ENCODE measurements at regions not wholly inside any gene's neighbourhood (a gene's known extent, or its start where the extent isn't known, plus 50 kb on each side); places are given as distances from the start of the nearest gene placed in this dataset.

DNA sequence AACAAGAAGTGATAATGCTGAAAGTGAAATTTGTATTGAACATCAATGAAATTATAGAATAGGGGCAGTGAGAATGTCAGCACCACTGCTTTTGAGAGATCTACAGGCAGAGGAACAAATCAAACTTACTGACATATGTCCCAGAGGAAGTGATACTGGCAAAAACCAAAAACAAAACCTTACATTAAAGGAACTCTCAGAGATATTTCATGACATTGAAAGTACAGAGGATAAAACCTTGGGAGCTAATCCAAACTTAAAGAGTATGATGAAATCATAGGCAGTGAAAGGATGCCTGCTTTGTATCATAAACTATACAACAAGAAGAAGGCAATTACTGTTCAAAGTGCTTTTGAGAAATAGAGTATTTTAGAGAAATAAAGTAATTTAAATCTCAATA is 90.4 kb upstream of the SV2C start:
- H3K9me2 ChIP-seq (replicated peaks; ENCODE audit: insufficient read depth, low read length), result no peaks in the 10 kb centered on the region
- H3K9ac ChIP-seq (ENCODE audit: low read length), result no peak overlapping the region
- H3K36me3 ChIP-seq (replicated peaks; ENCODE audit: insufficient read depth, low read length), result no peaks in the 10 kb centered on the region
- no peaks in the 10 kb centered on the region for H3K4me1 ChIP-seq (ENCODE audit: low read length)
- H3K27ac ChIP-seq (ENCODE audit: low read length), result no peak overlapping the region
- TF ChIP-seq EZH2phosphoT487 (IDR thresholded peaks at IDR 0.05; ENCODE audit: low read length) (no peak), EZH2 (optimal IDR thresholded peaks at IDR 0.05; ENCODE audit: low read depth, low read length) (no peak)
- TF ChIP-seq, protein P1, sequence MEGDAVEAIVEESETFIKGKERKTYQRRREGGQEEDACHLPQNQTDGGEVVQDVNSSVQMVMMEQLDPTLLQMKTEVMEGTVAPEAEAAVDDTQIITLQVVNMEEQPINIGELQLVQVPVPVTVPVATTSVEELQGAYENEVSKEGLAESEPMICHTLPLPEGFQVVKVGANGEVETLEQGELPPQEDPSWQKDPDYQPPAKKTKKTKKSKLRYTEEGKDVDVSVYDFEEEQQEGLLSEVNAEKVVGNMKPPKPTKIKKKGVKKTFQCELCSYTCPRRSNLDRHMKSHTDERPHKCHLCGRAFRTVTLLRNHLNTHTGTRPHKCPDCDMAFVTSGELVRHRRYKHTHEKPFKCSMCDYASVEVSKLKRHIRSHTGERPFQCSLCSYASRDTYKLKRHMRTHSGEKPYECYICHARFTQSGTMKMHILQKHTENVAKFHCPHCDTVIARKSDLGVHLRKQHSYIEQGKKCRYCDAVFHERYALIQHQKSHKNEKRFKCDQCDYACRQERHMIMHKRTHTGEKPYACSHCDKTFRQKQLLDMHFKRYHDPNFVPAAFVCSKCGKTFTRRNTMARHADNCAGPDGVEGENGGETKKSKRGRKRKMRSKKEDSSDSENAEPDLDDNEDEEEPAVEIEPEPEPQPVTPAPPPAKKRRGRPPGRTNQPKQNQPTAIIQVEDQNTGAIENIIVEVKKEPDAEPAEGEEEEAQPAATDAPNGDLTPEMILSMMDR (IDR thresholded peaks at IDR 0.05; ENCODE audit: low read length), result no peak
- H3K4me2 ChIP-seq (ENCODE audit: low read depth, low read length), result no peak overlapping the region
- no peak overlapping the region for H3K4me3 ChIP-seq (ENCODE audit: low read length)
- no peaks in the 10 kb centered on the region for H3F3A ChIP-seq (ENCODE audit: insufficient read depth, low read length)
- H4K20me1 ChIP-seq (ENCODE audit: insufficient read depth, low read length), result no peaks in the 10 kb centered on the region
- no peak overlapping the region for H2AFZ ChIP-seq (ENCODE audit: low read length)
- no peaks in the 10 kb centered on the region for H3K79me2 ChIP-seq (ENCODE audit: low read length)
- no peak for DNase-seq
- H3K27me3 ChIP-seq (replicated peaks; ENCODE audit: insufficient read depth, low read length), result no peaks in the 10 kb centered on the region
- H3K9me3 ChIP-seq (replicated peaks; ENCODE audit: insufficient read depth, low read length), result no peaks in the 10 kb centered on the region

DNA sequence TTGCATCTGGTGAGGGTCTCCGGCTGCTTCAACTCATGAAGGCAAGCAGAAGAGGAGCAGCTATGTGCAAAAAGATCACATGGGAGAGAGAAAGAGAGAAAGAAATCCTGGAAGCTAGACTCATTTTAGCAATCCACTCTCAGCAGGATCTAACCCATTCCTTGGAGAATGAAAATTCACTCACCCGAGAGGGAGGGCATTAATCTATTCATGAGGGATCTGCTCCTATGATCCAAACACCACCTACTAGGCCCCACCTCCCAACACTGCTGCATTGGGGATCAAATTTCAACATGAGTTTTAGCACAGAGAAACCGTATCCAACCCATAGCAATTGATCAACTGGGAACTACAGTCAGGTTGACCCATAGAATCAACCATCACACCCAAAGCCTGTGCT is 98.1 kb upstream of the SV2C start:
- no peaks in the 10 kb centered on the region for H3K9me3 ChIP-seq (replicated peaks; ENCODE audit: insufficient read depth, low read length)
- no peaks in the 10 kb centered on the region for H3K36me3 ChIP-seq (replicated peaks; ENCODE audit: insufficient read depth, low read length)
- no peak for DNase-seq

DNA sequence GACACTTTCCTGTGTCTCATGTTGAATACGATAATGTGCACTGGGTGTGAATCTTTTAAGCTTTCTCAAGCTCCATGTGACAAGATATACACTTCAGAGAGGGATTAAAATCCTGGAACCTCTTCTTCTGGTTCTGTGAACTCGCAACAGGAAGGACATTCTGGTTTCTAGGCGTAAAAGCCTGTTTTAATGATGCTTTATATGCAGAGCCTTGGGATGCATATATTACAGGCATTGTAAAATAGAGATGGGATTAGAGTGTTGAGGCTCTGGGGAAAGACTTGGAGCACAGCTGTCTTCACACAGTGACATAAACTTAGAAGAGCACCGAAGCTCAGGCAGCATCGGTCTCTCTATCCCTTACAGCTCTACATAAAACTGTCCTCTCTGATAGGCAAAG is 107.7 kb upstream of the SV2C start:
- H3K4me1 ChIP-seq (ENCODE audit: low read length), result no peaks in the 10 kb centered on the region
- no peaks in the 10 kb centered on the region for H3F3A ChIP-seq (ENCODE audit: insufficient read depth, low read length)
- H4K20me1 ChIP-seq (ENCODE audit: insufficient read depth, low read length), result no peaks in the 10 kb centered on the region
- no peak overlapping the region for H3K9ac ChIP-seq (ENCODE audit: low read length)
- H3K9me2 ChIP-seq (replicated peaks; ENCODE audit: insufficient read depth, low read length), result no peaks in the 10 kb centered on the region
- TF ChIP-seq, protein P1 (IDR thresholded peaks at IDR 0.05; ENCODE audit: low read length), result no peak
- TF ChIP-seq EZH2phosphoT487 (IDR thresholded peaks at IDR 0.05; ENCODE audit: low read length) (no peak), EZH2 (optimal IDR thresholded peaks at IDR 0.05; ENCODE audit: low read depth, low read length) (no peak)
- no peaks in the 10 kb centered on the region for H3K27me3 ChIP-seq (replicated peaks; ENCODE audit: insufficient read depth, low read length)
- no peak overlapping the region for H2AFZ ChIP-seq (ENCODE audit: low read length)
- DNase-seq, result no peak
- no peaks in the 10 kb centered on the region for H3K79me2 ChIP-seq (ENCODE audit: low read length)
- no peak overlapping the region for H3K4me2 ChIP-seq (ENCODE audit: low read depth, low read length)
- no peak overlapping the region for H3K4me3 ChIP-seq (ENCODE audit: low read length)
- no peaks in the 10 kb centered on the region for H3K9me3 ChIP-seq (replicated peaks; ENCODE audit: insufficient read depth, low read length)
- no peaks in the 10 kb centered on the region for H3K36me3 ChIP-seq (replicated peaks; ENCODE audit: insufficient read depth, low read length)
- H3K27ac ChIP-seq (ENCODE audit: low read length), result no peak overlapping the region

More for the DNA sequence above, 98.1 kb upstream of the SV2C start:
- Histone ChIP-seq H4K20me1 (ENCODE audit: insufficient read depth, low read length) (no peaks in the 10 kb centered on the region), H3K27ac (ENCODE audit: low read length) (no peak overlapping the region), H3K79me2 (ENCODE audit: low read length) (no peaks in the 10 kb centered on the region), H3K9me2 (replicated peaks; ENCODE audit: insufficient read depth, low read length) (no peaks in the 10 kb centered on the region), H3K9ac (ENCODE audit: low read length) (no peak overlapping the region), H3K27me3 (replicated peaks; ENCODE audit: insufficient read depth, low read length) (no peaks in the 10 kb centered on the region), H3K4me3 (ENCODE audit: low read length) (no peak overlapping the region), H2AFZ (ENCODE audit: low read length) (no peak overlapping the region), H3F3A (ENCODE audit: insufficient read depth, low read length) (no peaks in the 10 kb centered on the region), H3K4me2 (ENCODE audit: low read depth, low read length) (no peak overlapping the region), H3K4me1 (ENCODE audit: low read length) (no peaks in the 10 kb centered on the region)
- no peak for TF ChIP-seq EZH2phosphoT487 (IDR thresholded peaks at IDR 0.05; ENCODE audit: low read length)
- TF ChIP-seq, protein P1 (IDR thresholded peaks at IDR 0.05; ENCODE audit: low read length), result no peak
- no peak for TF ChIP-seq EZH2 (optimal IDR thresholded peaks at IDR 0.05; ENCODE audit: low read depth, low read length)
